SK-N-SH (cell line): ENCODE measurements at regions not wholly inside any gene's neighbourhood (a gene's known extent, or its start where the extent isn't known, plus 50 kb on each side); places are given as distances from the start of the nearest gene placed in this dataset.
"Not testable (repeated sequence)": the region's sequence is repeated elsewhere in the genome, so short reads cannot be mapped to it uniquely, and the experiment has no call there.

Experiments
- CTCF ChIA-PET: fragments of 300-600, 350-600 bp; formaldehyde crosslinking; extraction: SDS; loops from one replicate; lab custom pipeline; 2021; lab: Yijun Ruan, JAX
- POLR2A ChIA-PET: fragments of 350-600 bp; sonication (Branson Sonifier 250); formaldehyde crosslinking; extraction: SDS; loops from one replicate; lab custom pipeline; 2020; ENCODE audit warnings: antibody characterized with exemption, inconsistent platforms; lab: Yijun Ruan, JAX
- DNase-seq: peaks from one replicate; pipeline ENCODE4 v3.0.0; 2012
- H2AFZ ChIP-seq: fragments of 200-600 bp; sonication (generic); 2 replicates; pipeline ENCODE4 v1.8.1; 2016; ENCODE audit warnings: antibody characterized with exemption, mild to moderate bottlenecking, low read depth
- H3F3A ChIP-seq: fragments of 200-600 bp; sonication (generic); replicated peaks from 2 replicates; pipeline ENCODE3; 2016; ENCODE audit warnings: antibody characterized with exemption, mild to moderate bottlenecking; ENCODE audit not compliant: insufficient read depth
- H3K27ac ChIP-seq, 2 experiments: fragments of 200-500 bp in 1 of 2; fragments of 200-600 bp in 1 of 2; sonication (Bioruptor generic) in 1 of 2; sonication (generic), shearing (Covaris generic) in 1 of 2; 2 replicates each; pipeline versions ENCODE4 v1.5.1 to v1.6.1; 2014 to 2016; ENCODE audit warnings: low read depth in 2 of 2, inconsistent platforms in 1 of 2, low read length in 1 of 2, mild to moderate bottlenecking in 1 of 2, mixed read lengths in 1 of 2
- H3K27me3 ChIP-seq: fragments of 200-600 bp; sonication (generic), shearing (Covaris generic); 2 replicates; pipeline ENCODE4 v1.6.1; 2016; ENCODE audit warnings: mixed run types; ENCODE audit not compliant: insufficient read depth
- H3K36me3 ChIP-seq, 2 experiments: fragments of 200-500 bp in 1 of 2; fragments of 200-600 bp in 1 of 2; sonication (Bioruptor generic) in 1 of 2; sonication (generic) in 1 of 2; replicated peaks in 1 of 2; 2 replicates each; pipeline versions ENCODE3 to v1.5.1; 2014 to 2016; ENCODE audit warnings: low read length in 1 of 2, mild to moderate bottlenecking in 1 of 2; ENCODE audit not compliant: insufficient read depth in 2 of 2, control insufficient read depth in 1 of 2
- H3K4me1 ChIP-seq, 2 experiments: fragments of 200-500 bp in 1 of 2; fragments of 200-600 bp in 1 of 2; sonication (Bioruptor generic) in 1 of 2; sonication (generic), shearing (Covaris generic) in 1 of 2; 2 replicates each; pipeline versions ENCODE4 v1.5.1 to v1.6.1; 2014 to 2016; ENCODE audit warnings: low read depth in 1 of 2, low read length in 1 of 2, mixed run types in 1 of 2; ENCODE audit not compliant: insufficient read depth in 2 of 2, control insufficient read depth in 1 of 2
- H3K4me2 ChIP-seq: fragments of 200-600 bp; sonication (generic), shearing (Covaris generic); 2 replicates; pipeline ENCODE4 v1.6.1; 2017; ENCODE audit warnings: mixed run types
- H3K4me3 ChIP-seq, 2 experiments: fragments of 200-500 bp in 1 of 2; fragments of 200-600 bp in 1 of 2; sonication (Bioruptor generic) in 1 of 2; sonication (generic), shearing (Covaris generic) in 1 of 2; 2 replicates each; pipeline versions ENCODE4 v1.5.1 to v1.8.1; 2014 to 2016; ENCODE audit warnings: low read depth in 2 of 2, inconsistent platforms in 1 of 2, low read length in 1 of 2, mild to moderate bottlenecking in 1 of 2, mixed read lengths in 1 of 2, moderate library complexity in 1 of 2
- H3K79me2 ChIP-seq: fragments of 200-600 bp; sonication (generic); 2 replicates; pipeline ENCODE4 v1.8.1; 2017; ENCODE audit warnings: mild to moderate bottlenecking; ENCODE audit not compliant: insufficient read depth
- H3K9ac ChIP-seq: fragments of 200-600 bp; sonication (generic); 2 replicates; pipeline ENCODE4 v1.6.1; 2017; ENCODE audit warnings: mixed run types
- H3K9me2 ChIP-seq: fragments of 200-600 bp; sonication (generic); 2 replicates; pipeline ENCODE4 v1.6.1; 2017; ENCODE audit warnings: mixed run types
- H3K9me3 ChIP-seq: fragments of 200-600 bp; sonication (generic); 2 replicates; pipeline ENCODE4 v1.6.1; 2017; ENCODE audit warnings: mixed run types, mild to moderate bottlenecking, moderate library complexity
- H4K20me1 ChIP-seq: fragments of 200-600 bp; sonication (generic); 2 replicates; pipeline ENCODE4 v1.6.1; 2017; ENCODE audit warnings: mild to moderate bottlenecking, mixed run types; ENCODE audit not compliant: insufficient read depth
- WGBS: methylation state at CpG from one replicate; pipeline ENCODE4 v1.1.6; 2017; ENCODE audit warnings: low lambda C conversion rate; 5-methylcytosine and 5-hydroxymethylcytosine counted together
- small RNA-seq, 7 experiments: library from RNA; depleted of rRNA; stranded (forward); fragments of <200 nt; gene quantifications; one replicate each; pipeline ENCODE3, GENCODE V24; 2012

- POLR2A ChIA-PET, CTCF ChIA-PET, H3K9ac ChIP-seq, H3K4me2 ChIP-seq, H3K36me3 ChIP-seq, H3K4me1 ChIP-seq, DNase-seq, H3K27me3 ChIP-seq, H3K4me3 ChIP-seq, H3K27ac ChIP-seq, H2AFZ ChIP-seq, H3K9me2 ChIP-seq, H3K79me2 ChIP-seq, H4K20me1 ChIP-seq, H3F3A ChIP-seq, H3K9me3 ChIP-seq: not testable (repeated sequence)
- WGBS = no CpG with 5 or more reads among the region's 3 CpGs
These were observed 67.6 kb downstream of the PPIAL4D start for GRCh38 chr1:145174377-145174776.

- H3K9ac ChIP-seq, POLR2A ChIA-PET, H3K27me3 ChIP-seq, H3K36me3 ChIP-seq, H4K20me1 ChIP-seq, H3K27ac ChIP-seq, H3K9me3 ChIP-seq, H3F3A ChIP-seq, H3K4me2 ChIP-seq, H3K9me2 ChIP-seq, H3K4me1 ChIP-seq, CTCF ChIA-PET, H2AFZ ChIP-seq, H3K79me2 ChIP-seq, DNase-seq, H3K4me3 ChIP-seq: not testable (repeated sequence)
- 90% methylated on average over 20 of the region's 37 CpGs for WGBS
These were observed 72.6 kb downstream of the FAM72D start for GRCh38 chr1:145168220-145168848.

GRCh38 chr1:145164360-145164759 lies 68.6 kb downstream of the FAM72D start:
- H3K9me2 ChIP-seq, H3K9me3 ChIP-seq, H3K79me2 ChIP-seq, DNase-seq, H3K27ac ChIP-seq, H3K27me3 ChIP-seq, H3K4me2 ChIP-seq, POLR2A ChIA-PET, H3K9ac ChIP-seq, H3F3A ChIP-seq, H3K36me3 ChIP-seq, CTCF ChIA-PET, H3K4me1 ChIP-seq, H2AFZ ChIP-seq, H3K4me3 ChIP-seq, H4K20me1 ChIP-seq: not testable (repeated sequence)
- no CpG with 5 or more reads among the region's 3 CpGs for WGBS

Small RNAs in the stretch of these regions (small RNA-seq; reads per million reads assigned to genes)
- gene RF00003 = 1.6 to 208 (median 13.5) reads per million in 7 experiments
